ENCODE measurements at regions not wholly inside any gene's neighbourhood (a gene's known extent, or its start where the extent isn't known, plus 50 kb on each side); places are given as distances from the start of the nearest gene placed in this dataset.

DNA sequence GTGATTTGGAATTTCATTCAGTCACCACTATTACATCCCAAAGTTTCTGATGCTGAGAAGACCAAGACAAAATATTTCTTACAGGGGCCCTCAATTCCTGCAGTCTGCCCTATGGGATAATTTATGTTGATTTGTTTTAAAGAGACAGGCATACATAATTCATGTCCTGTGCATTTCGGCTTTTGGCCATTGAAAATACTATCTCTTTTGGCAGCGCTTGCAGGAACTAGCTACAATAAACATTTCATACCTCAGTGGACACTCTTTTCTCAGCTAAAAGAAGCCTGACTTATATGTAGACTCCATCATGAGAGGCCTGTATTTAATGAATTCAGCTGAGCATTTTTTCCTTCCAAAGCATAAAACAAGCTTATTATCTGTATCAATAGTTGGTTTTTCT is 451.9 kb upstream of the C9orf72 start:
- ChIA-PET CTCF (ENCODE audit: low intra/inter-chr PET ratio, low total read pairs) (no interaction called here), POLR2A (no interaction called here)
- intact Hi-C loops (cut with micrococcal nuclease; ENCODE audit: unreplicated experiment): no loop called here
- Histone ChIP-seq H3K4me3 (replicated peaks in 1 of 3; ENCODE audit: insufficient read depth in 1 of 3, low read depth in 2 of 3, low read length in 3 of 3) (no peak overlapping the region), H3K4me1 (ENCODE audit: insufficient read depth, low read length) (no peaks in the 10 kb centered on the region), H3K36me3 (replicated peaks in 1 of 2; ENCODE audit: control insufficient read depth in 1 of 2, insufficient read depth in 2 of 2, low read length in 2 of 2) (no peaks in the 10 kb centered on the region), H4K20me1 (ENCODE audit: insufficient read depth, low read length) (no peaks in the 10 kb centered on the region), H3K27me3 (ENCODE audit: control insufficient read depth in 1 of 2, insufficient read depth in 2 of 2, low read length in 2 of 2) (no peaks in the 10 kb centered on the region), H3K9ac (ENCODE audit: insufficient read depth, low read depth, low read length) (no peak overlapping the region), H3K9me3 (ENCODE audit: low read length) (no peaks in the 10 kb centered on the region), H3K4me2 (ENCODE audit: low read depth, low read length) (no peak overlapping the region), H2AFZ (ENCODE audit: low read length) (no peak overlapping the region), H3K27ac (ENCODE audit: extremely low read length, insufficient read depth, low read length) (no peak overlapping the region), H3K79me2 (ENCODE audit: insufficient read depth, low read length) (no peaks in the 10 kb centered on the region)
- WGBS (ENCODE audit: low lambda C conversion rate): 23% methylated on average over 2 of the region's 2 CpGs
- no peak for DNase-seq (ENCODE audit: low spot score)
- in situ Hi-C loops (cut with HindIII; ENCODE audit: extremely low pct_ligation_motif_present, low pct_unique_long_range_greater_than_20kb): loop anchor here (10.0 to 25.0 kb wide), 2 partner anchors 60 to 112 kb away; no protein-coding TSS in a partner anchor
- TF ChIP-seq MAFF (IDR thresholded peaks at IDR 0.05; ENCODE audit: low read depth, low read length): no peak
- no peak for TF ChIP-seq KAT2B (IDR thresholded peaks at IDR 0.05; ENCODE audit: borderline replicate concordance, low read depth, low read length)
- no peak for TF ChIP-seq KDM5B (CRISPR knock-in tag; IDR thresholded peaks at IDR 0.05; ENCODE audit: borderline replicate concordance)
- TF ChIP-seq ZSCAN21 (CRISPR knock-in tag; IDR thresholded peaks at IDR 0.05; ENCODE audit: borderline replicate concordance): no peak
- TF ChIP-seq, protein P1, sequence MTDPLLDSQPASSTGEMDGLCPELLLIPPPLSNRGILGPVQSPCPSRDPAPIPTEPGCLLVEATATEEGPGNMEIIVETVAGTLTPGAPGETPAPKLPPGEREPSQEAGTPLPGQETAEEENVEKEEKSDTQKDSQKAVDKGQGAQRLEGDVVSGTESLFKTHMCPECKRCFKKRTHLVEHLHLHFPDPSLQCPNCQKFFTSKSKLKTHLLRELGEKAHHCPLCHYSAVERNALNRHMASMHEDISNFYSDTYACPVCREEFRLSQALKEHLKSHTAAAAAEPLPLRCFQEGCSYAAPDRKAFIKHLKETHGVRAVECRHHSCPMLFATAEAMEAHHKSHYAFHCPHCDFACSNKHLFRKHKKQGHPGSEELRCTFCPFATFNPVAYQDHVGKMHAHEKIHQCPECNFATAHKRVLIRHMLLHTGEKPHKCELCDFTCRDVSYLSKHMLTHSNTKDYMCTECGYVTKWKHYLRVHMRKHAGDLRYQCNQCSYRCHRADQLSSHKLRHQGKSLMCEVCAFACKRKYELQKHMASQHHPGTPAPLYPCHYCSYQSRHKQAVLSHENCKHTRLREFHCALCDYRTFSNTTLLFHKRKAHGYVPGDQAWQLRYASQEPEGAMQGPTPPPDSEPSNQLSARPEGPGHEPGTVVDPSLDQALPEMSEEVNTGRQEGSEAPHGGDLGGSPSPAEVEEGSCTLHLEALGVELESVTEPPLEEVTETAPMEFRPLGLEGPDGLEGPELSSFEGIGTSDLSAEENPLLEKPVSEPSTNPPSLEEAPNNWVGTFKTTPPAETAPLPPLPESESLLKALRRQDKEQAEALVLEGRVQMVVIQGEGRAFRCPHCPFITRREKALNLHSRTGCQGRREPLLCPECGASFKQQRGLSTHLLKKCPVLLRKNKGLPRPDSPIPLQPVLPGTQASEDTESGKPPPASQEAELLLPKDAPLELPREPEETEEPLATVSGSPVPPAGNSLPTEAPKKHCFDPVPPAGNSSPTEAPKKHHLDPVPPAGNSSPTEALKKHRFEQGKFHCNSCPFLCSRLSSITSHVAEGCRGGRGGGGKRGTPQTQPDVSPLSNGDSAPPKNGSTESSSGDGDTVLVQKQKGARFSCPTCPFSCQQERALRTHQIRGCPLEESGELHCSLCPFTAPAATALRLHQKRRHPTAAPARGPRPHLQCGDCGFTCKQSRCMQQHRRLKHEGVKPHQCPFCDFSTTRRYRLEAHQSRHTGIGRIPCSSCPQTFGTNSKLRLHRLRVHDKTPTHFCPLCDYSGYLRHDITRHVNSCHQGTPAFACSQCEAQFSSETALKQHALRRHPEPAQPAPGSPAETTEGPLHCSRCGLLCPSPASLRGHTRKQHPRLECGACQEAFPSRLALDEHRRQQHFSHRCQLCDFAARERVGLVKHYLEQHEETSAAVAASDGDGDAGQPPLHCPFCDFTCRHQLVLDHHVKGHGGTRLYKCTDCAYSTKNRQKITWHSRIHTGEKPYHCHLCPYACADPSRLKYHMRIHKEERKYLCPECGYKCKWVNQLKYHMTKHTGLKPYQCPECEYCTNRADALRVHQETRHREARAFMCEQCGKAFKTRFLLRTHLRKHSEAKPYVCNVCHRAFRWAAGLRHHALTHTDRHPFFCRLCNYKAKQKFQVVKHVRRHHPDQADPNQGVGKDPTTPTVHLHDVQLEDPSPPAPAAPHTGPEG (CRISPR knock-in tag; IDR thresholded peaks at IDR 0.05): no peak
- no peak for TF ChIP-seq ZBTB3 (CRISPR knock-in tag; IDR thresholded peaks at IDR 0.05; ENCODE audit: borderline replicate concordance, low read depth)
- TF ChIP-seq, protein P2, sequence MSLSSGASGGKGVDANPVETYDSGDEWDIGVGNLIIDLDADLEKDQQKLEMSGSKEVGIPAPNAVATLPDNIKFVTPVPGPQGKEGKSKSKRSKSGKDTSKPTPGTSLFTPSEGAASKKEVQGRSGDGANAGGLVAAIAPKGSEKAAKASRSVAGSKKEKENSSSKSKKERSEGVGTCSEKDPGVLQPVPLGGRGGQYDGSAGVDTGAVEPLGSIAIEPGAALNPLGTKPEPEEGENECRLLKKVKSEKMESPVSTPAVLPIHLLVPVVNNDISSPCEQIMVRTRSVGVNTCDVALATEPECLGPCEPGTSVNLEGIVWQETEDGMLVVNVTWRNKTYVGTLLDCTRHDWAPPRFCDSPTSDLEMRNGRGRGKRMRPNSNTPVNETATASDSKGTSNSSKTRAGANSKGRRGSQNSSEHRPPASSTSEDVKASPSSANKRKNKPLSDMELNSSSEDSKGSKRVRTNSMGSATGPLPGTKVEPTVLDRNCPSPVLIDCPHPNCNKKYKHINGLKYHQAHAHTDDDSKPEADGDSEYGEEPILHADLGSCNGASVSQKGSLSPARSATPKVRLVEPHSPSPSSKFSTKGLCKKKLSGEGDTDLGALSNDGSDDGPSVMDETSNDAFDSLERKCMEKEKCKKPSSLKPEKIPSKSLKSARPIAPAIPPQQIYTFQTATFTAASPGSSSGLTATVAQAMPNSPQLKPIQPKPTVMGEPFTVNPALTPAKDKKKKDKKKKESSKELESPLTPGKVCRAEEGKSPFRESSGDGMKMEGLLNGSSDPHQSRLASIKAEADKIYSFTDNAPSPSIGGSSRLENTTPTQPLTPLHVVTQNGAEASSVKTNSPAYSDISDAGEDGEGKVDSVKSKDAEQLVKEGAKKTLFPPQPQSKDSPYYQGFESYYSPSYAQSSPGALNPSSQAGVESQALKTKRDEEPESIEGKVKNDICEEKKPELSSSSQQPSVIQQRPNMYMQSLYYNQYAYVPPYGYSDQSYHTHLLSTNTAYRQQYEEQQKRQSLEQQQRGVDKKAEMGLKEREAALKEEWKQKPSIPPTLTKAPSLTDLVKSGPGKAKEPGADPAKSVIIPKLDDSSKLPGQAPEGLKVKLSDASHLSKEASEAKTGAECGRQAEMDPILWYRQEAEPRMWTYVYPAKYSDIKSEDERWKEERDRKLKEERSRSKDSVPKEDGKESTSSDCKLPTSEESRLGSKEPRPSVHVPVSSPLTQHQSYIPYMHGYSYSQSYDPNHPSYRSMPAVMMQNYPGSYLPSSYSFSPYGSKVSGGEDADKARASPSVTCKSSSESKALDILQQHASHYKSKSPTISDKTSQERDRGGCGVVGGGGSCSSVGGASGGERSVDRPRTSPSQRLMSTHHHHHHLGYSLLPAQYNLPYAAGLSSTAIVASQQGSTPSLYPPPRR (CRISPR knock-in tag; IDR thresholded peaks at IDR 0.05; ENCODE audit: borderline replicate concordance): no peak
- no peak for TF ChIP-seq ZNF777 (CRISPR knock-in tag; IDR thresholded peaks at IDR 0.05)
- TF ChIP-seq POLR2G (IDR thresholded peaks at IDR 0.05; ENCODE audit: low read depth, low read length): no peak
- no peak for TF ChIP-seq ZNF709 (CRISPR knock-in tag; IDR thresholded peaks at IDR 0.05)
- TF ChIP-seq TGIF2 (CRISPR knock-in tag; IDR thresholded peaks at IDR 0.05): no peak
- TF ChIP-seq THYN1 (CRISPR knock-in tag; IDR thresholded peaks at IDR 0.05; ENCODE audit: borderline replicate concordance, low read depth): no peak
- no peak for TF ChIP-seq TARDBP (CRISPR knock-in tag; IDR thresholded peaks at IDR 0.05)
- no peak for TF ChIP-seq ZNF567 (CRISPR knock-in tag; IDR thresholded peaks at IDR 0.05; ENCODE audit: borderline replicate concordance)
- FAIRE-seq: no peak
- BruUV-seq (replicated peaks): no TSS peak
- no peak for ATAC-seq
